Endothelial cell of umbilical vein (primary cell): ENCODE measurements at regions not wholly inside any gene's neighbourhood (a gene's known extent, or its start where the extent isn't known, plus 50 kb on each side); places are given as distances from the start of the nearest gene placed in this dataset.

Experiments used
- BruUV-seq: library from RNA; stranded (reverse); fragments of 400-500 nt; replicated peaks from 2 replicates; lab custom pipeline; 2021; lab: Mats Ljungman, UMichigan
- CTCF ChIA-PET: fragments of 300-600, 350-600 bp; sonication (Branson Sonifier 250); formaldehyde crosslinking; loops from one replicate; lab custom pipeline; 2021; ENCODE audit warnings: antibody characterized with exemption, inconsistent platforms; lab: Charles Lee
- POLR2A ChIA-PET: fragments of 300-600, 350-600 bp; sonication (Branson Sonifier 250); formaldehyde crosslinking; loops from one replicate; lab custom pipeline; 2021; ENCODE audit warnings: antibody characterized with exemption, inconsistent platforms; lab: Charles Lee
- DNase-seq: peaks from one replicate; pipeline ENCODE4 v3.0.0-alpha.2; 2011; ENCODE audit warnings: low read depth, low spot score
- FAIRE-seq: peaks from 2 replicates; lab custom pipeline; 2011; peaks lifted over from hg19 to GRCh38; lab: Jason Lieb, UNC
- H2AFZ ChIP-seq: 2 replicates; pipeline ENCODE4 v1.6.0; 2012; ENCODE audit warnings: low read depth, low read length, control low read depth, inconsistent platforms
- H3K27ac ChIP-seq: 2 replicates; pipeline ENCODE4 v1.5.1; 2011; ENCODE audit warnings: low read depth, mild to moderate bottlenecking, control low read depth, low read length, moderate library complexity; ENCODE audit not compliant: insufficient read depth
- H3K27me3 ChIP-seq, 2 experiments: 2 replicates each; pipeline versions ENCODE4 v1.6.0 to v1.6.1; 2011; ENCODE audit warnings: low read length in 2 of 2, mixed read lengths in 1 of 2; ENCODE audit not compliant: control insufficient read depth in 2 of 2, insufficient read depth in 2 of 2
- H3K36me3 ChIP-seq, 2 experiments: 2 replicates in 1 of 2; 3 replicates in 1 of 2; pipeline ENCODE4 v1.5.1; 2011; ENCODE audit warnings: low read length in 2 of 2, mild to moderate bottlenecking in 1 of 2, moderate library complexity in 1 of 2; ENCODE audit not compliant: control insufficient read depth in 2 of 2, insufficient read depth in 2 of 2; ENCODE audit errors: extremely low read depth in 1 of 2
- H3K4me1 ChIP-seq: 3 replicates; pipeline ENCODE4 v1.5.1; 2011; ENCODE audit warnings: mild to moderate bottlenecking, low read length; ENCODE audit not compliant: control insufficient read depth, insufficient read depth; ENCODE audit errors: extremely low read depth
- H3K4me2 ChIP-seq: 2 replicates; pipeline ENCODE4 v1.6.1; 2011; ENCODE audit warnings: low read length, control low read depth, mixed read lengths; ENCODE audit not compliant: insufficient read depth
- H3K4me3 ChIP-seq, 3 experiments: fragments of 200-600 bp in 1 of 3; sonication (generic), shearing (Covaris generic) in 1 of 3; replicated peaks in 1 of 3; 2 replicates each; pipeline ENCODE4 v1.5.1; 2011 to 2016; ENCODE audit warnings: control low read depth in 3 of 3, low read length in 3 of 3, mild to moderate bottlenecking in 2 of 3, inconsistent platforms in 1 of 3, low read depth in 1 of 3, moderate library complexity in 1 of 3; ENCODE audit not compliant: insufficient read depth in 1 of 3
- H3K79me2 ChIP-seq: 2 replicates; pipeline ENCODE4 v1.6.0; 2012; ENCODE audit warnings: low read length, inconsistent platforms; ENCODE audit not compliant: control insufficient read depth, insufficient read depth
- H3K9ac ChIP-seq: replicated peaks from 2 replicates; pipeline ENCODE3; 2011; ENCODE audit warnings: low read length, control low read depth; ENCODE audit not compliant: insufficient read depth; ENCODE audit errors: extremely low read depth
- H3K9me1 ChIP-seq: replicated peaks from 3 replicates; pipeline ENCODE4 v1.6.0; 2011; ENCODE audit warnings: mild to moderate bottlenecking, low read length; ENCODE audit not compliant: control insufficient read depth, insufficient read depth; ENCODE audit errors: extremely low read depth
- H3K9me3 ChIP-seq: replicated peaks from 2 replicates; pipeline ENCODE4 v1.5.1; 2012; ENCODE audit warnings: low read length, inconsistent platforms; ENCODE audit not compliant: control insufficient read depth, insufficient read depth
- H4K20me1 ChIP-seq: replicated peaks from 2 replicates; pipeline ENCODE3; 2011; ENCODE audit warnings: mild to moderate bottlenecking, low read length; ENCODE audit not compliant: control insufficient read depth, insufficient read depth; ENCODE audit errors: extremely low read depth
- CTCF ChIP-seq, 2 donors: IDR thresholded peaks; 1 replicate in 1 of 2; 2 replicates in 1 of 2; pipeline ENCODE4 v1.5.1; 2011; ENCODE audit warnings: low read length in 2 of 2, mild to moderate bottlenecking in 2 of 2, moderate library complexity in 2 of 2, control low read depth in 1 of 2, inconsistent platforms in 1 of 2, low read depth in 1 of 2; ENCODE audit not compliant: insufficient read depth in 1 of 2; ENCODE audit errors: extremely low read depth in 1 of 2
- EZH2 ChIP-seq: IDR thresholded peaks from 2 replicates; pipeline ENCODE4 v1.6.1; 2012; ENCODE audit warnings: borderline replicate concordance, low read depth, mild to moderate bottlenecking, moderate library complexity, low read length, inconsistent platforms; ENCODE audit not compliant: severe bottlenecking
- FOS ChIP-seq: IDR thresholded peaks from 2 replicates; pipeline ENCODE4 v1.6.1; 2011; ENCODE audit warnings: mild to moderate bottlenecking, low read length, moderate library complexity, borderline replicate concordance; ENCODE audit not compliant: insufficient read depth
- GATA2 ChIP-seq: IDR thresholded peaks from 2 replicates; pipeline ENCODE4 v1.7.0; 2011; ENCODE audit warnings: low read depth, mild to moderate bottlenecking, moderate library complexity, mixed read lengths, low read length; ENCODE audit not compliant: insufficient read length, insufficient read depth
- JUN ChIP-seq: IDR thresholded peaks from 2 replicates; pipeline ENCODE4 v1.6.1; 2011; ENCODE audit warnings: borderline replicate concordance, low read depth; ENCODE audit not compliant: insufficient read length, insufficient read depth
- MAX ChIP-seq: IDR thresholded peaks from 2 replicates; pipeline ENCODE4 v1.6.1; 2011; ENCODE audit not compliant: insufficient read depth, insufficient read length
- MYC ChIP-seq: IDR thresholded peaks from one replicate; pipeline ENCODE4 v1.6.1; 2011; ENCODE audit warnings: mild to moderate bottlenecking, low read depth, low read length
- POLR2A ChIP-seq: IDR thresholded peaks from 2 replicates; pipeline ENCODE4 v1.6.1; 2012; ENCODE audit warnings: low read depth, mild to moderate bottlenecking, control low read depth, low read length
- POLR2AphosphoS5 ChIP-seq: IDR thresholded peaks from 2 replicates; pipeline ENCODE4 v1.6.1; 2012; ENCODE audit warnings: low read depth, mild to moderate bottlenecking, control low read depth, low read length, moderate library complexity; ENCODE audit not compliant: insufficient read depth
- dilution Hi-C: fragments of 300-500 bp; cut with MboI; formaldehyde crosslinking; loops from one replicate; pipeline ENCODE4 v1.15.0; 2019; ENCODE audit warnings: low sequenced_read_pairs; ENCODE audit not compliant: extremely low pct_ligation_motif_present
- intact Hi-C: fragments of 100-400 bp; cut with micrococcal nuclease; formaldehyde crosslinking; loops from one replicate; pipeline ENCODE4 v1.10.0; 2022

- no TSS peak for BruUV-seq
- TF ChIP-seq GATA2 (no peak), MYC (no peak), CTCF (IDR thresholded peaks at IDR 0.05; ENCODE audit: extremely low read depth in 1 of 2, insufficient read depth in 1 of 2, low read depth in 1 of 2, low read length in 2 of 2) (no peak), POLR2A (no peak), MAX (no peak), POLR2AphosphoS5 (no peak), JUN (no peak), FOS (no peak), EZH2 (no peak)
- CTCF ChIA-PET = no interaction called here
- no peak overlapping the region for H3K4me2 ChIP-seq
- no peak overlapping the region for H3K9ac ChIP-seq
- DNase-seq (no peak), FAIRE-seq (no peak)
- no peaks in the 10 kb centered on the region for H3K9me1 ChIP-seq
- POLR2A ChIA-PET = no interaction called here
- no peak overlapping the region for H3K4me3 ChIP-seq
- no peaks in the 10 kb centered on the region for H4K20me1 ChIP-seq
- no peaks in the 10 kb centered on the region for H3K27me3 ChIP-seq
- H3K9me3 ChIP-seq = no peaks in the 10 kb centered on the region
- H3K27ac ChIP-seq = no peak overlapping the region
- H3K4me1 ChIP-seq = no peaks in the 10 kb centered on the region
- dilution Hi-C loops (no loop called here), intact Hi-C loops (no loop called here)
- H3K36me3 ChIP-seq = no peaks in the 10 kb centered on the region
- H2AFZ ChIP-seq = no peak overlapping the region
- no peaks in the 10 kb centered on the region for H3K79me2 ChIP-seq
Observed at GRCh38 chr22:49479566-49479965, 348.1 kb downstream of the BRD1 start.
